Endothelial cell of umbilical vein (primary cell): ENCODE measurements at regions not wholly inside any gene's neighbourhood (a gene's known extent, or its start where the extent isn't known, plus 50 kb on each side); places are given as distances from the start of the nearest gene placed in this dataset.

ENCODE experiments used
- BruUV-seq: library from RNA; stranded (reverse); fragments of 400-500 nt; replicated peaks from 2 replicates; lab custom pipeline; 2021; lab: Mats Ljungman, UMichigan
- CTCF ChIA-PET: fragments of 300-600, 350-600 bp; sonication (Branson Sonifier 250); formaldehyde crosslinking; loops from one replicate; lab custom pipeline; 2021; ENCODE audit warnings: antibody characterized with exemption, inconsistent platforms; lab: Charles Lee
- POLR2A ChIA-PET: fragments of 300-600, 350-600 bp; sonication (Branson Sonifier 250); formaldehyde crosslinking; loops from one replicate; lab custom pipeline; 2021; ENCODE audit warnings: antibody characterized with exemption, inconsistent platforms; lab: Charles Lee
- DNase-seq: peaks from one replicate; pipeline ENCODE4 v3.0.0-alpha.2; 2011; ENCODE audit warnings: low read depth, low spot score
- FAIRE-seq: peaks from 2 replicates; lab custom pipeline; 2011; peaks lifted over from hg19 to GRCh38; lab: Jason Lieb, UNC
- H2AFZ ChIP-seq: 2 replicates; pipeline ENCODE4 v1.6.0; 2012; ENCODE audit warnings: low read depth, low read length, control low read depth, inconsistent platforms
- H3K27ac ChIP-seq: 2 replicates; pipeline ENCODE4 v1.5.1; 2011; ENCODE audit warnings: low read depth, mild to moderate bottlenecking, control low read depth, low read length, moderate library complexity; ENCODE audit not compliant: insufficient read depth
- H3K27me3 ChIP-seq, 2 experiments: 2 replicates each; pipeline versions ENCODE4 v1.6.0 to v1.6.1; 2011; ENCODE audit warnings: low read length in 2 of 2, mixed read lengths in 1 of 2; ENCODE audit not compliant: control insufficient read depth in 2 of 2, insufficient read depth in 2 of 2
- H3K36me3 ChIP-seq, 2 experiments: 2 replicates in 1 of 2; 3 replicates in 1 of 2; pipeline ENCODE4 v1.5.1; 2011; ENCODE audit warnings: low read length in 2 of 2, mild to moderate bottlenecking in 1 of 2, moderate library complexity in 1 of 2; ENCODE audit not compliant: control insufficient read depth in 2 of 2, insufficient read depth in 2 of 2; ENCODE audit errors: extremely low read depth in 1 of 2
- H3K4me1 ChIP-seq: 3 replicates; pipeline ENCODE4 v1.5.1; 2011; ENCODE audit warnings: mild to moderate bottlenecking, low read length; ENCODE audit not compliant: control insufficient read depth, insufficient read depth; ENCODE audit errors: extremely low read depth
- H3K4me2 ChIP-seq: 2 replicates; pipeline ENCODE4 v1.6.1; 2011; ENCODE audit warnings: low read length, control low read depth, mixed read lengths; ENCODE audit not compliant: insufficient read depth
- H3K4me3 ChIP-seq, 3 experiments: fragments of 200-600 bp in 1 of 3; sonication (generic), shearing (Covaris generic) in 1 of 3; replicated peaks in 1 of 3; 2 replicates each; pipeline ENCODE4 v1.5.1; 2011 to 2016; ENCODE audit warnings: control low read depth in 3 of 3, low read length in 3 of 3, mild to moderate bottlenecking in 2 of 3, inconsistent platforms in 1 of 3, low read depth in 1 of 3, moderate library complexity in 1 of 3; ENCODE audit not compliant: insufficient read depth in 1 of 3
- H3K79me2 ChIP-seq: 2 replicates; pipeline ENCODE4 v1.6.0; 2012; ENCODE audit warnings: low read length, inconsistent platforms; ENCODE audit not compliant: control insufficient read depth, insufficient read depth
- H3K9ac ChIP-seq: replicated peaks from 2 replicates; pipeline ENCODE3; 2011; ENCODE audit warnings: low read length, control low read depth; ENCODE audit not compliant: insufficient read depth; ENCODE audit errors: extremely low read depth
- H3K9me1 ChIP-seq: replicated peaks from 3 replicates; pipeline ENCODE4 v1.6.0; 2011; ENCODE audit warnings: mild to moderate bottlenecking, low read length; ENCODE audit not compliant: control insufficient read depth, insufficient read depth; ENCODE audit errors: extremely low read depth
- H3K9me3 ChIP-seq: replicated peaks from 2 replicates; pipeline ENCODE4 v1.5.1; 2012; ENCODE audit warnings: low read length, inconsistent platforms; ENCODE audit not compliant: control insufficient read depth, insufficient read depth
- H4K20me1 ChIP-seq: replicated peaks from 2 replicates; pipeline ENCODE3; 2011; ENCODE audit warnings: mild to moderate bottlenecking, low read length; ENCODE audit not compliant: control insufficient read depth, insufficient read depth; ENCODE audit errors: extremely low read depth
- EZH2 ChIP-seq: IDR thresholded peaks from 2 replicates; pipeline ENCODE4 v1.6.1; 2012; ENCODE audit warnings: borderline replicate concordance, low read depth, mild to moderate bottlenecking, moderate library complexity, low read length, inconsistent platforms; ENCODE audit not compliant: severe bottlenecking
- FOS ChIP-seq: IDR thresholded peaks from 2 replicates; pipeline ENCODE4 v1.6.1; 2011; ENCODE audit warnings: mild to moderate bottlenecking, low read length, moderate library complexity, borderline replicate concordance; ENCODE audit not compliant: insufficient read depth
- GATA2 ChIP-seq: IDR thresholded peaks from 2 replicates; pipeline ENCODE4 v1.7.0; 2011; ENCODE audit warnings: low read depth, mild to moderate bottlenecking, moderate library complexity, mixed read lengths, low read length; ENCODE audit not compliant: insufficient read length, insufficient read depth
- JUN ChIP-seq: IDR thresholded peaks from 2 replicates; pipeline ENCODE4 v1.6.1; 2011; ENCODE audit warnings: borderline replicate concordance, low read depth; ENCODE audit not compliant: insufficient read length, insufficient read depth
- MYC ChIP-seq: IDR thresholded peaks from one replicate; pipeline ENCODE4 v1.6.1; 2011; ENCODE audit warnings: mild to moderate bottlenecking, low read depth, low read length
- POLR2A ChIP-seq: IDR thresholded peaks from 2 replicates; pipeline ENCODE4 v1.6.1; 2012; ENCODE audit warnings: low read depth, mild to moderate bottlenecking, control low read depth, low read length
- POLR2AphosphoS5 ChIP-seq: IDR thresholded peaks from 2 replicates; pipeline ENCODE4 v1.6.1; 2012; ENCODE audit warnings: low read depth, mild to moderate bottlenecking, control low read depth, low read length, moderate library complexity; ENCODE audit not compliant: insufficient read depth
- dilution Hi-C: fragments of 300-500 bp; cut with MboI; formaldehyde crosslinking; loops from one replicate; pipeline ENCODE4 v1.15.0; 2019; ENCODE audit warnings: low sequenced_read_pairs; ENCODE audit not compliant: extremely low pct_ligation_motif_present
- intact Hi-C: fragments of 100-400 bp; cut with micrococcal nuclease; formaldehyde crosslinking; loops from one replicate; pipeline ENCODE4 v1.10.0; 2022
- TF ChIP-seq, protein P1 (sequence below), 2 donors: IDR thresholded peaks; 1 replicate in 1 of 2; 2 replicates in 1 of 2; pipeline ENCODE4 v1.5.1; 2011; ENCODE audit warnings: low read length in 2 of 2, mild to moderate bottlenecking in 2 of 2, moderate library complexity in 2 of 2, control low read depth in 1 of 2, inconsistent platforms in 1 of 2, low read depth in 1 of 2; ENCODE audit not compliant: insufficient read depth in 1 of 2; ENCODE audit errors: extremely low read depth in 1 of 2
- TF ChIP-seq, protein P2 (sequence below): IDR thresholded peaks from 2 replicates; pipeline ENCODE4 v1.6.1; 2011; ENCODE audit not compliant: insufficient read depth, insufficient read length

DNA sequence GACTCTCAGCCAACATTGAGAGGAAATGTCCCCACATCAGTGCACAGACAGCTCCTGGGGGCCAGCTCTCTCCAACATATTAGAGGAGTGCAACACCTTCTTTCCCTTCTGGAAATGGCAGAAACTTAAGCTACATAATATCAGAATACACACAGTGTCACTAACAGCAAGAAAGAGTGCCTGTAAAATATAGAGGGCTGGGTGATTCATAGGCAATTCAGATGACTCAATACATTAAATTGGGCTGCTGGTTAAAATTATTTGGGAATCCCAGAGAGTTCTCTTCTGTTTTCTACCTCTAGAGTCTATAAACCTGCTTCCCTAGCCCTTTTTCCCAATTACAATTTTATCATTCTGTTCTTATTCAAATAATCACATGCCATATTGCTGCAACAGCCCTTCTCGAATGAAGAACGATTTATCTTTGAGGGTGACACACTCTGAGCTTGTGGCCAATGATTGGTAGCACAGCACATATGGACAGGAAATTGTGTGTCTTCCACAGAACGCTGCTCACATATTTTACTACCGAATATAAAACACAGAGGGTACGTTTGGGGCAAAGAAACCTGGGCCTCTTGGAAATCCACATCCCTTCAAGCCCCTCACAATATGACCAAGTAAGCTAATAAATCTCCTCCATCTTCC is 381.2 kb downstream of the MBD2 start:
- Histone ChIP-seq H3K4me2 (no peak overlapping the region), H3K36me3 (no peaks in the 10 kb centered on the region), H2AFZ (no peak overlapping the region), H3K9me1 (no peaks in the 10 kb centered on the region), H4K20me1 (no peaks in the 10 kb centered on the region), H3K27ac (no peak overlapping the region), H3K4me1 (no peaks in the 10 kb centered on the region), H3K9ac (no peak overlapping the region), H3K9me3 (peaks cover 2% of the 10 kb centered on the region), H3K27me3 (no peaks in the 10 kb centered on the region), H3K79me2 (no peaks in the 10 kb centered on the region), H3K4me3 (no peak overlapping the region)
- intact Hi-C loops, result no loop called here
- dilution Hi-C loops, result no loop called here
- POLR2A ChIA-PET, result no interaction called here
- BruUV-seq, result no TSS peak
- no peak for FAIRE-seq
- CTCF ChIA-PET, result no interaction called here
- DNase-seq, result no peak
- TF ChIP-seq JUN (no peak), MYC (no peak), POLR2AphosphoS5 (no peak), FOS (no peak), POLR2A (no peak), EZH2 (no peak), GATA2 (no peak)
- TF ChIP-seq, protein P1, sequence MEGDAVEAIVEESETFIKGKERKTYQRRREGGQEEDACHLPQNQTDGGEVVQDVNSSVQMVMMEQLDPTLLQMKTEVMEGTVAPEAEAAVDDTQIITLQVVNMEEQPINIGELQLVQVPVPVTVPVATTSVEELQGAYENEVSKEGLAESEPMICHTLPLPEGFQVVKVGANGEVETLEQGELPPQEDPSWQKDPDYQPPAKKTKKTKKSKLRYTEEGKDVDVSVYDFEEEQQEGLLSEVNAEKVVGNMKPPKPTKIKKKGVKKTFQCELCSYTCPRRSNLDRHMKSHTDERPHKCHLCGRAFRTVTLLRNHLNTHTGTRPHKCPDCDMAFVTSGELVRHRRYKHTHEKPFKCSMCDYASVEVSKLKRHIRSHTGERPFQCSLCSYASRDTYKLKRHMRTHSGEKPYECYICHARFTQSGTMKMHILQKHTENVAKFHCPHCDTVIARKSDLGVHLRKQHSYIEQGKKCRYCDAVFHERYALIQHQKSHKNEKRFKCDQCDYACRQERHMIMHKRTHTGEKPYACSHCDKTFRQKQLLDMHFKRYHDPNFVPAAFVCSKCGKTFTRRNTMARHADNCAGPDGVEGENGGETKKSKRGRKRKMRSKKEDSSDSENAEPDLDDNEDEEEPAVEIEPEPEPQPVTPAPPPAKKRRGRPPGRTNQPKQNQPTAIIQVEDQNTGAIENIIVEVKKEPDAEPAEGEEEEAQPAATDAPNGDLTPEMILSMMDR (IDR thresholded peaks at IDR 0.05; ENCODE audit: extremely low read depth in 1 of 2, insufficient read depth in 1 of 2, low read depth in 1 of 2, low read length in 2 of 2), result no peak
- TF ChIP-seq, protein P2, sequence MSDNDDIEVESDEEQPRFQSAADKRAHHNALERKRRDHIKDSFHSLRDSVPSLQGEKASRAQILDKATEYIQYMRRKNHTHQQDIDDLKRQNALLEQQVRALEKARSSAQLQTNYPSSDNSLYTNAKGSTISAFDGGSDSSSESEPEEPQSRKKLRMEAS, result no peak
